ENCODE measurements at regions not wholly inside any gene's neighbourhood (a gene's known extent, or its start where the extent isn't known, plus 50 kb on each side); places are given as distances from the start of the nearest gene placed in this dataset.
"Not testable (repeated sequence)": the region's sequence is repeated elsewhere in the genome, so short reads cannot be mapped to it uniquely, and the experiment has no call there.

DNA sequence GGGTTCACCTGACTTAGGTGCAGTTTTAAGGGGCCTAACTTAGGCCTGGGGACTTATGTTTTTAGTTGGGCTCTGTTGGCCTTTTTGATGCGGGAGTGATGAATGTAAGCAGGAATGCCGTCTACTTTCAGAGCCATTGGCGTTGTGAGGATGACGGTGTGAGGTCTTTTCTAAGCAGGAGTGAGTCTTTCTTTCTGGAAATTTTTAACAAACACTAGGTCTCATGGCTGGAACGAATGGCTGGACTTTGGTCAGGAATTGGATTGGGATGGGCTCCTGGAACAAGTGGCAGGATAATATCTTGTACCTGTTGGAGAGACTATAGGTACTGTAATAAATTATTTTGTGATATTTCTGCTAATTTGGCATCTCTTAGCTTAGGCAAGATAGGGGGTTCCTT lies 163.9 kb upstream of the CCZ1B start:
- H3K4me3 ChIP-seq (ENCODE audit: low read depth, low read length); DNase-seq (ENCODE audit: low read depth): not testable (repeated sequence)

DNA sequence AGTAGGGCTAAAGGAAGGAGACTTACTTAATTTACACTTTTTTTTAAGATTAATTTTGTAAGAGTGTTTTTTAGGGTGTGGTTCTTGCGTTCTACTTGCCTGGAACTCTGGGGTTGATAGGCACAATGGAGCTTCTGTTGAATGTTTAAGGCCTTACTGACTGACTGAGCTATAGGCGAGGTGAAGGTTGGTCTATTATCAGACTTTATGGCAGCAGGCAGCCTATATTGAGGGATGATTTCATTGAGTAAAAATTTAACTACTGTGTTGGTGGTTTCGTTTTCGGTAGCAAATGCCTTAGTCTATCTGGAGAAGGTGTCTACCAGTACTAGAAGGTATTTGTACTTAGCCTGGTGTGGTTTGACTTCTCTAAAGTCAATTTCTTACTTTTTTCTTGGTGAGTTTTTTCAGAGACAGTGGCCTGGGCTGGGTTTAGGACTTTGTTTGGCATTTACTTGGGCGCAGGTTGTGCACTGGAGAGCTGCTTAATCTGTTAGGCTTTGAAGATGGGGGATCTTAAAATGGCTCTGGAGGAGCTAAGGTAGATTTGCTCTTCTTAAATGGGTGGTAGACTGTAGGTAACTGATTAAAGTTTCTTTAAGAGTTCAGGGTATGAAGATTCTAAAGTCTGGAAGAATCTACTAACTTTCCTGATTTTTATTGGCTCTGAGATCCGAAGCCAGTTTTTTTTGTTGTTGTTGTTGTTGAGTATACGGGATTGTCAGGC lies 164.5 kb upstream of the CCZ1B start:
- DNase-seq (ENCODE audit: low read depth); H3K4me3 ChIP-seq (ENCODE audit: low read depth, low read length): not testable (repeated sequence)

DNA sequence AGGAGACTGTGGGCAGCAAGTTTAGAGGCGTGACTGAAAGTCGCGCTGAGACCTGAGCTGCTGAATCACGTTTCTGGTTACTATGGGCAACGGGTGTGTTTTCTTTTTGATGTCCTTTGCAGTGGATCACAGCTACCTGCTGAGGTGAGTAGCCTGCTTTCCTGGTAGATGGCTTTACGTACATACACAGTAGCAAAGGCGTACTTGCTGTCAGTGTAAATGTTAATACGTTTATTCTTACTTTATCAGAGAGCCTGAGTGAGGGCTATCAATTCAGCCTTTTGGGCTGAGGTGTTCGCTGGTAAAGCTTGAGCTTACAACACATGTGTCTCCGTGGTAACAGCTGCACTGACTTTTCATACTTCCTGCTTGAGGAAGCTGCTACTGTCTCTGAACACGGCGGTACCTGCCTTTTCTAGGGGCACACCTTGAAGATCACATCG lies 165.1 kb upstream of the CCZ1B start:
- DNase-seq (ENCODE audit: low read depth); H3K4me3 ChIP-seq (ENCODE audit: low read depth, low read length): not testable (repeated sequence)

DNA sequence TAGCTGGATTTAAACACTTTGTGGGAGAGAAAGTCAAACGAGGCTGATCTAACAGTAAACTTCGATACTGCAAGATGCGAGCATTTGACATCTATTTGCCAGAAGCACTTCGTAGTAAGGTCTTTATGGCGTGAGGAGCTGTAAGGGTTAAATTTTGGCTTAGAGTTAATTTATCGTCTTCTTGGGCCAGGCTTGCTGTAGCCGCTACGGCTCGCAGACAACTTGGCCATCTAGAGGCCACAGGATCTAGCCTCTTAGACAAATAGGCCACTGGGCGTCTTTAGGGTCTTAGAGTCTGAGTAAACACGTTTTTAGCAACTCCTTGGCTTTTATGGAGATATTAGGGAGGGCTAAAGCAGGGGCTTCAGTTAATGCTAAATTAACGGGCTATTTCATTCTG lies 165.6 kb upstream of the CCZ1B start:
- H3K4me3 ChIP-seq (ENCODE audit: low read depth, low read length); DNase-seq (ENCODE audit: low read depth): not testable (repeated sequence)

DNA sequence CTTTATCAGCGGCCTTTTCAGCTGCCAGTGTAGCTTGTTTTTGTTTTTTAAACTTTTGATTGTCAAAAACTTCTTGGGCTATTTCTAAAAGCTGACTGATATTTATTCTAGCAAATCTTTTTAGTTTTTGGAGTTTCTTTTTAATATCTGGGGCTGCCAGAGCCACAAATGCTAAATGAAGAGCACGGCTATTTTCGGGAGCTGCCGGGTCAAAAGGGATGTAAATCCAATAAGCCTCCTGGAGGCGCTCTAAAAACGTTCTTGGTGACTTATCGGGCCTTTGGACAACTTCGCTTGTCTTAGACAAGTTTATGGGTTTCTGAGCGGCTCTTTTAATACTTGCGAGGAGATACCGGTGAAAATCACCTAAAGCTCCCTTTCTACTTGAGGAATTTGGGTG lies 166.1 kb upstream of the CCZ1B start:
- DNase-seq (ENCODE audit: low read depth); H3K4me3 ChIP-seq (ENCODE audit: low read depth, low read length): not testable (repeated sequence)

DNA sequence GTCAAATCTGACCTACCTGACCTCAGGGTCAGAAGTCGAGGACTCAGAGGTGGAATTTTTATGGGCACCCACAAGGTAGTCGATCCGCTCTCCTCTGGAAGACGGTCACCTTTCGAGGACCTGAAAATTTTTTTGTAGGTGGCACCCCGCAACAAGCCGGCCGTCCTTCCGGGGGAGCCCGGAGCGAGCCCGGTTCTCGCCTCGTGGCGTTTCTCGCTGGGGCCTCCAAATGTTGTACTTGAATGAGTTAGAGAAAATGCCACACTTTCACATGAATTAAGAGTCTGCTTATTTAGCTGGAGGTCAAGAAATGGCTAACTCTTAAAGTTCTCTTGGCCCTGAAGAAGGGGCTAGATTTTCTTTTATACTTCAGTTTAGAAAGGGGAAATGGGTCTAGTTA lies 169.0 kb upstream of the CCZ1B start:
- not testable (repeated sequence) for H3K4me3 ChIP-seq (ENCODE audit: low read depth, low read length); DNase-seq (ENCODE audit: low read depth)

DNA sequence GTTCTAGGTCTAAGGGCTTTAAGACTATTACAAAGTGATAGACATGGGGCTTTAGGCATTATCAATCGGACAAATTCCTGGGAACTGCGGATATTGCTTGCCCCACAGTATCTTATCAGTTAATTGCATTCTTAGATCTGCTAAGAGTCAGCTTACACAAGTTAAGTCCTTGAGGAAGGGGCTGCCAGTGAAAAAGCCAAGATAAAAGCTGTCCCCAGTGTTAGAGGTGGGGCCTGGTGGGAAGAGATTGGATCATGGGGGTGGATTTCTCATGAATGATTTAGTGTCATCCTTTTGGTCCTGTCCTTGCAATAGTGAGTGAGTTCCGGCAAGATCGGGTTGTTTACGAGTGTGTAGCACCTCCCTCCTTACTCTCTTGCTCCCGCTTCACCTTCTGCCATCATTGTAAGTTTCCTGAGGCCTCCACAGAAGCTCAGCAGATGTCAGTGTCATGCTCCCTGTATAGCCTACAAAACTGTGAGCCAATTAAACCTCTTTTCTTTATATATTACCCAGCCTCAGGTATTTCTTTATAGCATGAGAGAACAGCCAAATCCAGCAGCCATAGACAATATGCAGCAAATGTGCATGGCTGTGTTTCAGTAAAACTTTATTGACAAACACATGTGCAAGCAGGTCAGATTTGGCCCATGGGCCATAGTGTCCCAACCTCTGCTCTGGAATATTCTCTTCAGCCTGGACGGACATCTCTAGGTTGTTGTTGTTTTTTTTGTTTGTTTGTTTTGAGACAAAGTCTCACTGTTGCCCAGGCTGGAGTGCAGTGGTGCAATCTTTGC lies 169.6 kb upstream of the CCZ1B start:
- DNase-seq (ENCODE audit: low read depth); H3K4me3 ChIP-seq (ENCODE audit: low read depth, low read length): not testable (repeated sequence)

DNA sequence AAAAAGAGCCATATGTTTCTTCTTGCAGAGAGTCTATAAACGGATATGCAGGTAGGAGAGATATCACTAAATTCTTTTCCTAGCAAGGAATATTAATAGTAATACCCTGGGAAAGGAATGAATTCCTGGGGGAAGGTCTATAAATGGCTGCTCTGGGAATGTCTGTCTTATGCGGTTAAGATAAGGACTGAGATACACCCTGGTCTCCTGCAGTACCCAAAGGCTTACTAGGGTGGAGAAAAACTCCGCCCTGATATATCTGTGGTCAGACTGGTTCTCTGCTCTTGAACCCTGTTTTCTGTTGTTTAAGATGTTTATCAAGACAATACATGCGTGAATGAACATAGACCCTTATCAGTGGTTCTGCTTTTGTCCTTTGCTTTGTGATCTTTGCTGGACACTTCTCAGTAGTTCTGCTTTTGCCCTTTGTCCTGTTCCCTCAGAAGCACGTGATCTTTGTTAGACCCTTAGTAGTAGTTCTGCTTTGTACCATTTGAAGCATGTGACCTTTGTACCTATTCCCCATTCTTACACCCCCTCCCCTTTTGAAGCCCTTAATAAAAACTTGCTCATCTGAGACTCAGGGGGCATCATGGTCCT lies 173.1 kb upstream of the CCZ1B start:
- H3K4me3 ChIP-seq (ENCODE audit: low read depth, low read length); DNase-seq (ENCODE audit: low read depth): not testable (repeated sequence)

DNA sequence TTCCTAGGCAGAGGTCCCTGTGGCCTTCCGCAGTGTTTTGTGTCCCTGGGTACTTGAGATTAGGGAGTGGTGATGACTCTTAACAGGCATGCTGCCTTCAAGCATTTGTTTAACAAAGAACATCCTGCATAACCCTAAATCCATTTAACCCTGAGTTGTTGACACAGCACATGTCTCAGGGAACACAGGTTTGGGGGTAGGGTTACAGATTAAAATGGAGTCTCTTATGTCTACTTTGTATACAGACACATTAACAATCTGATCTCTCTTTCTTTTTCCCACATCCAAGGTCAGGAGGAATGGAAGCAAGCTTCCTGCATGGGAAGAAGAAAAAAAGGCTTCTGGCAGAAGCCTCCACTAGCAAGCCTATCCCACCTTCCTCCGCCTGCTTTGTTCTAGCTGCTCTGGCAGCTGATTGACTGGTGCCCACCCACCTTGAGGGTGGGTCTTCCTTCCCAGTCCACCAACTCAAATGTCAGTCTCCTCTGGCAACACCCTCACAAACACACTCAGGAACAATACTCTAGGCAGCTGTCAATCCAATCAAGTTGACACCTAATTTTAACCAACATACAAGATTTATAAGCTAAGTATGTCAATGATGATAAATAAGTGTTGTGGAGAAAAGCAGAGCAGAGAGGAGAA lies 176.5 kb upstream of the CCZ1B start:
- TF ChIP-seq, protein P1, sequence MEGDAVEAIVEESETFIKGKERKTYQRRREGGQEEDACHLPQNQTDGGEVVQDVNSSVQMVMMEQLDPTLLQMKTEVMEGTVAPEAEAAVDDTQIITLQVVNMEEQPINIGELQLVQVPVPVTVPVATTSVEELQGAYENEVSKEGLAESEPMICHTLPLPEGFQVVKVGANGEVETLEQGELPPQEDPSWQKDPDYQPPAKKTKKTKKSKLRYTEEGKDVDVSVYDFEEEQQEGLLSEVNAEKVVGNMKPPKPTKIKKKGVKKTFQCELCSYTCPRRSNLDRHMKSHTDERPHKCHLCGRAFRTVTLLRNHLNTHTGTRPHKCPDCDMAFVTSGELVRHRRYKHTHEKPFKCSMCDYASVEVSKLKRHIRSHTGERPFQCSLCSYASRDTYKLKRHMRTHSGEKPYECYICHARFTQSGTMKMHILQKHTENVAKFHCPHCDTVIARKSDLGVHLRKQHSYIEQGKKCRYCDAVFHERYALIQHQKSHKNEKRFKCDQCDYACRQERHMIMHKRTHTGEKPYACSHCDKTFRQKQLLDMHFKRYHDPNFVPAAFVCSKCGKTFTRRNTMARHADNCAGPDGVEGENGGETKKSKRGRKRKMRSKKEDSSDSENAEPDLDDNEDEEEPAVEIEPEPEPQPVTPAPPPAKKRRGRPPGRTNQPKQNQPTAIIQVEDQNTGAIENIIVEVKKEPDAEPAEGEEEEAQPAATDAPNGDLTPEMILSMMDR (IDR thresholded peaks at IDR 0.05; ENCODE audit: insufficient read depth, low read length), result no peak
- DNase-seq (ENCODE audit: low read depth), result no peak
- H3K4me3 ChIP-seq (ENCODE audit: low read depth, low read length), result no peak overlapping the region

DNA sequence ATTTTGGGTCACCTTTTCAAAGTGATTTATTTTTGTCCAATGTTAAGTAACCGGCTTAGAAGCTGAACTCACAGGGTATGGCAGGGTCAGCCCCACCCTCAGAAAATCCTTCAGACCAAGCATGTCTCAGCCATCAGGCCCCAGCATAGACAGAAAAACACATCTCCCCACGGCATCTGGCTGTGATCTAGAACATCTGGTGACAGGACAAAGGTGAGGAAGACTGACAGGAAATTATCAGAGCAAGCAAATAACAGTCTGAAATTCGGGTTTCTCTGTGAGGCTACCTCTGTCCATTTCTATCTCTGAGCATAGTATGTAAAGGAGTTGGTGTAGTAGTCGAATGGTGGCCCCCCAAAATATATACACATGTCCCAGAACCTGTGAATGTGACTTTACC lies 177.0 kb upstream of the C1GALT1 start:
- no peak overlapping the region for H3K4me3 ChIP-seq (ENCODE audit: low read depth, low read length)
- TF ChIP-seq, protein P1 (IDR thresholded peaks at IDR 0.05; ENCODE audit: insufficient read depth, low read length), result no peak
- no peak for DNase-seq (ENCODE audit: low read depth)

DNA sequence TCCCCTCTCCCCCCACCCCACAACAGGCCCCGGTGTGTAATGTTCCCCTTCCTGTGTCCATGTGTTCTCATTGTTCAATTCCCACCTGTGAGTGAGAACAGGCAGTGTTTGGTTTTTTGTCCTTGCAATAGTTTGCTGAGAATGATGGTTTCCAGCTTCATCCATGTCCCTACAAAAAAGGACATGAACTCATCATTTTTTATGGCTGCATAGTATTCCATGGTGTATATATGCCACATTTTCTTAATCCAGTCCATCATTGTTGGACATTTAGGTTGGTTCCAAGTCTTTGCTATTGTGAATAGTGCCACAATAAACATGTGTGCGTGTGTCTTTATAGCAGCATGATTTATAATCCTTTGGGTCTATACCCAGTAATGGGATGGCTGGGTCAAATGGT lies 176.4 kb upstream of the C1GALT1 start:
- H3K4me3 ChIP-seq (ENCODE audit: low read depth, low read length); DNase-seq (ENCODE audit: low read depth): not testable (repeated sequence)

DNA sequence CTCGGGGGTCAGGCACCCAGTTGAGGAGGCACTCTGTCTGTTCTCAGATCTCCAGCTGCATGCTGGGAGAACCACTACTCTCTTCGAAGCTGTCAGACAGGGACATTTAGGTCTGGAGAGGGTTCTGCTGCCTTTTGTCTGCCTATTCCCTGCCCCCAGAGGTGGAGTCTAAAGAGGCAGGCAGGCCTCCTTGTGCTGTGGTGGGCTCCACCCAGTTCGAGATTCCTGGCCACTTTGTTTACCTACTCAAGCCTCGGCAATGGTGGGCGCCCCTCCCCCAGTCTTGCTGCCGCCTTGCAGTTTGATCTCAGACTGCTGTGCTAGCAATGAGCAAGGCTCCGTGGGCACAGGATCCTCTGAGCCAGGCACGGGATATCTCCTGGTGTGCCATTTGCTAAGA lies 171.1 kb upstream of the C1GALT1 start:
- DNase-seq (ENCODE audit: low read depth); H3K4me3 ChIP-seq (ENCODE audit: low read depth, low read length): not testable (repeated sequence)

DNA sequence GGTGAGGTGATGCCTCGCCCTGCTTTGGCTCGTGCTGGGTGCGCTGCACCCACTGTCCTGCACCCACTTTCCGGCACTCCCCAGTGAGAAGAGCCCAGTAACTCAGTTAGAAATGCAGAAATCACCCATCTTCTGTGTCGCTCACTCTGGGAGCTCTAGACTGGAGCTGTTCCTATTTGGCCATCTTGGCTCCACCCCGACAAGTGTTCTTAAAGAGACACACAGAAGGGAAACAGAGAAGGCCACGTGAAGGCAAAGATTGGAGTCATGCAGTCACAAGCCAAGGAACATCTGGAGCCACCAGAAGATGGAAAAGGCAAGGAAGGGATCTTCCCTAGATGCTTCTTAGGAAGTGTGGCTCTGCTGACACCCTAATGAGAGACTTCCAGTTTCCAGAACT lies 170.6 kb upstream of the C1GALT1 start:
- DNase-seq (ENCODE audit: low read depth); H3K4me3 ChIP-seq (ENCODE audit: low read depth, low read length): not testable (repeated sequence)

Data from fibroblast of the aortic adventitia (primary cell).